Activated CD8-positive, alpha-beta memory T cell treated with anti-CD3 and anti-CD28 coated beads for 4 hours (primary cell): ENCODE measurements at regions not wholly inside any gene's neighbourhood (a gene's known extent, or its start where the extent isn't known, plus 50 kb on each side); places are given as distances from the start of the nearest gene placed in this dataset.

Experiments
- DNase-seq, 2 donors: peaks; one replicate each; pipeline ENCODE4 v3.0.0-alpha.2; 2020; ENCODE audit warnings: low read depth in 2 of 2

DNA sequence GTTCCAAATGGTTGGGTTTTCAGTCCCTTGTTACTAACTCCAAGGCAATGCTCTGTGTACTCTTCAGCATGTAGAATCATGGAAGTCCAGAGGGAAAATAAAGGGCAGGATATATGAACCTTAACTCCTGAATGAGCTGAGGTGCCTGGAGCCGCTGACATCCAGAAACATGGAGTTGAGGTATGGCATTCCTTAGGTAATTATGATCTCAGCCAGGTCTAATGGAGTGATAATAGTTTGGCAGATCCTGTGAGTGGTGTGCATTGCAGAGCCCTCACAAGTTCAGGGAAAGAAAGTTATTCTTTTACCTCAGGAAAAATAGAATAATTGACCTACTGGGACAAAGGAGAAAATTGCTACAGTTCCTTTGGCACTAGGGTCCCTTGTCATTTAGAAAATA lies 369.1 kb downstream of the ZNF608 start:
- no peak for DNase-seq

DNA sequence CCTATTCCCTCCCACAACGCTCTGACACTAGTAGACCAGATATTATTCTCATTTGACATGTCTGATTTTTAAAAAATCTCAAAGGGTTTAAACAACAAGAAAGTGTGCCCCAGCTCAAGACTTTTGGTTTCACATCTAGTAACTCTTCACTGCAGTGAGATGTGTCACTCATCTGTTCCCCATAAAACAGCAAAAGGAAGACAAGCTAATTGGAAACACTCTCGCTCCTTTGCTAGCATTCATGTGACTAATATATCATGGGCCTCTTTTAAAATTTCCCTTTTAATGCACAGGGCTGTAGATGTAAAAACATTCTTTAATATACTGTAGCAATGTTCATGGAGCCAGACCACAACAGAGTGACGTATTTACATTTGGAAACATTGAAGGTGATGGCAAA lies 372.6 kb downstream of the ZNF608 start:
- DNase-seq, result no peak

DNA sequence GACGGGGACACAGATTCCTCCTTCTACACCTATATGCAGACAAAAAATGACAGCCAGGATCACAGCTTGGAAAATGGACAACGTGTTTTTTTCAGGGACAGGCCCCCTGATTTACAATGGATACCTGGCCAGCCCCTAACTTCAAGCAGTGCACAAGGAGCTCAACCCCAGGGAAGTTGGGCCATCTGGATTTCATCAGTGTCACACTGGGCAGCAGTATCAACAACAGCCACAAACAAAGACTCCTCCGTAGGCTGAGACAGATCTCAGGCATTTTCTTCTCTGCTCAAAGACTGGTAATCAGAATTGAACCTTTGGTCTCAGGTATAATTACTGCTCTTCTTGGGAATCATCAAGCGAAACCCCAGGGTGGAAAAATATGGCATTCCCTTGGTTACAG lies 374.0 kb downstream of the ZNF608 start:
- no peak for DNase-seq

DNA sequence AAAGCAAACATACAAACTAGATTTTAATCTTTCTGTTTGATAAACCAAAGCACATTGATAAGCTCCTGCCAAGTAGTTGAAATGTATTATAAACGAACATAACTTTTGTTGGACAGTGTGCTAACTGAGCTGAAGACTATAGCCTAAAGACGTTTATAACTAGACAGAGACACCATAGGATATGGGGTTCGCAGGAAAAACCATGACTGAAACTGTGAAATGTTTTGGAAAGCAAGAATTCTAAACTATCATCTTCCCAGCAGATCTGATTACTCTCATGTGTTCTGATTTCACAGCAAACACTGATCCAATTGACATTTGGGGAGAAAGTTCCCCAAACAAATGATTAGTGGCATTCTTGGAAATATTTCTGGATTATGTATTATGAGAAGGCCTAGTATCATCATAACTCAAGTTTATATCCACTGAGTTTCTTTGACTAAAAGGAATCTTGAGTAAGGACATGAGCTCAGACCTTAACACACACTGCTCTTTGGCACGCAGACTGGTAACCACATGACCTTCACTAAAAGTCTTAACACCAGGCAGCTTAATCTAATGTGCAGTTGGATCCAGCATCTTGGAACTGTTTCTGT lies 375.2 kb downstream of the ZNF608 start:
- no peak for DNase-seq

DNA sequence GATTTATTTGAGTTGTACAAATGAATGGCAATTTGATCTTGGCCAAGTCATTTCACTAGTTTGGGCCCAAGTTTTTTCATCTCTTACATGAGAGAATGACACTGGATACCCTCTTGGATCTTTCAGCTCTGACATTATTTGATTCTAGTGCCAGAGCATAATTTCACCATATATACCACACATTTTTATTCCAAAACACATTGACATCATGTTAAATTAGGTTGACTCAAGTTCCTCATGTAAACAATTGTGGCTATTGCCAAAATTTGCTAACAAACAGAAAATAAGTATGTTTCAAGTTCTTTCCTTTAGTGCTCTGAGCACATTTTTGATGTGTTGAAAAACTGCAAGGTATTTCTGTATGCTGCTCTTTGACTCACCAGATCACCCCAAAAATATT lies 375.8 kb downstream of the ZNF608 start:
- DNase-seq, result no peak

DNA sequence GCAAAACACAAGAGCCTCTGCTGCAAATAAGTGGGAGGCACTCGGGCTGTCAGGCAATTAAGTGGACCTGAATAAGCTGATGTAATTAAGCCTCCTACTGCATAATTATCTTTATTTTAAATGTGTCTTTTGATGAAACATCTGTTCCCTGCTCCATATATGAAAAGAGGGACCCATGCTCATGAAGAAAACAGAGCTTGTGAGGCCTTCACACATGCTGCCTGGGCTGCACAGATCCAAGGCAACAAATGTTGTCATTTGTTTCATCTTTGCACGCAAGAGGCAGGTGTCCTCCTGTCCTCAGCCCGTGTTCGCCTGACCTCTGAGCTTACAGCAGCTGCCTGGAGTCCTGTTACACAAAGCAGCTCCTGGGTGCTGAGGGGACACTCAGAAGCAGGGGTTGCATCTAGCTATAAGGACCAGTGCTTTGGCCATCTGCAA lies 381.1 kb downstream of the ZNF608 start:
- no peak for DNase-seq

DNA sequence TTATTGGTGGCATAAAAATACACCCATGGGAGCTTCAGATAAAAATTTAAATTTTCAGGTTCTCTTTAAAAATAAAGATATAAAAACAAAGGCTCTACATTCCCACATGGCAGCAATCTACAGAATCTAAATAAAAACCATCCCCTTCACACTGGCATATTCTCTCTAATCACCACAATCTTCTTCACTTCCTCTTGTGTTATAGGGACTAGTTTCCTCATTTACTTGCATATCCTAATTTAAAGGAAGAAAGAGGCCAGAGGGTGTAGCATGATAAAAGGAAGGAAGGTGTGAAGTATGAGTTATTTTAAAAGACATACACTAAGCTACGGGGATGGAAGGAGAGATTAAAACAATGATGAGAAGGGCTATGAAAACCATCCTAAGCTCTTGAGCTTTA lies 390.5 kb downstream of the ZNF608 start:
- DNase-seq, result no peak

DNA sequence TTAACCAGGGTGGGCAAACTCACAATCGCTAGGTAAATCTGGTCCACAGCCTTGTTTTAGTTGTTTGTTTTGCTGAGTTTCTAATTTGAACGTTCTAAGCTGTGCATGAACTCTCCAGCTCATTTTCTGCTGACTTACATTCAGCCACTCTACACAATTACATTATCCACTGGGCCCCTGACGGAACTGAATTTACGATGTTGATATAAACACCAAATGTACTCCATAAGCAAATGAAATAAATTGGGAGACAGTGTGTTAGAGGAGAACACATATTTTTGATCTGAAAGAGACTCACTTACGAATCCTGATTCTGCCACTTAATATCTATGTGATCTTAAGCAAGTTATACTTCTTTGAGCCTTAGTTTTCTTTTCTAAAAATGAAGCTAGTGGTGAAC lies 393.4 kb downstream of the ZNF608 start:
- no peak for DNase-seq

DNA sequence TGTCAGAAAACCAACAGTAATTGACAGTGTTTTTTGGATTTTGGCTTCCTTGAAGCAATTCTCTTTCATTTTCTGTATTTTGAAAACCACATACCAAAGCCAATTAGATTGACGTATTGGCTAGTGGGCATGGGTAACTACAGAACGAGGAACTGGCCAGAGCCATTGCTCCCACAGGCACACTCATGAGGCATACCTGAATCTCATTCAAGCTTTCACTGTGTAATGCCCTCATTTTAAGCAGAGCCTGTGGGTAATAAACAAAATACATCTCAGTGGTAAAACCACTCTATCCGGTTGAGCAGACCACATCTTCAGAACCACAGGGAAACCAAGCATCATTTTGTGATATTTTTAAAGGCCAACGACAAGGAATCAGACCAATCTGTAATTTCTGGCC lies 394.1 kb downstream of the ZNF608 start:
- DNase-seq, result no peak

DNA sequence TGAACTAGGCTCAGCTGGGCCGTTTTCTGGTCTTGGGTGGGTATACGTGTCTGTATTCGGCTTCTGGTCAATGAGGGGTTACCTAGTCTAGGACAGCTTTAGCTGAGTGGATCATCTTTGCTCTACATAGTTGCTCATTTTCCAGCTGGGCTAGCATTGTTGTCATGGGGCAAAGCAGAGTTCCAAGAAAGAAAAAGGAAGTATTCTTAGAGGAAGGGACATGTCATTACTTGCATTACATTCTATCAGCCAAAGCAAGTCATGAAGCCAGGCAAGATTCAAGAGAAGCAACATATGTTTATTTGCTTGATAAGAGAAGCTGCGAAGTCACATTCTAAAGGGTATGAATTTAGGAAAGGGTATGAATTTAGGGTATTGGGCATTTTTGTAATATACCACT lies 396.5 kb downstream of the ZNF608 start:
- no peak for DNase-seq

DNA sequence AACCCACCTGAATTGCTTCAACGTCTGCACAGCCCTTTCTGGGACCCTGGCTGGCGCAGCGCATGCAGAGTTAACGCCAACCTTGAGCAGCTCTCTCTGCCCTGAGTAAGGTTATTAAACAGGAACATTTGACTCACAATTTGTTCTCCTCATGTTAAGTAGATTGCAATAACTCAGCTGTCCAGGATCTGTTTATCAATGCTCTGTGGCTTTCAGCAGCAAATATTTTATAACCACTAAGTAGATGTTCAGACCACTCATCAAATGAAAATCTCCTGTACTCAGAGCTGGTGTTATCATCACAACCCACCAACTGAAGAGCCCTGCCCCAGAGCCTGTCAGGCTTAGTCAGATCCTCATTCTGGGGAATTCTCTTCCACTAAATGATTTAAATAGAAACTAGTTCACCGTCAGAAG lies 403.0 kb downstream of the ZNF608 start:
- DNase-seq, result no peak

DNA sequence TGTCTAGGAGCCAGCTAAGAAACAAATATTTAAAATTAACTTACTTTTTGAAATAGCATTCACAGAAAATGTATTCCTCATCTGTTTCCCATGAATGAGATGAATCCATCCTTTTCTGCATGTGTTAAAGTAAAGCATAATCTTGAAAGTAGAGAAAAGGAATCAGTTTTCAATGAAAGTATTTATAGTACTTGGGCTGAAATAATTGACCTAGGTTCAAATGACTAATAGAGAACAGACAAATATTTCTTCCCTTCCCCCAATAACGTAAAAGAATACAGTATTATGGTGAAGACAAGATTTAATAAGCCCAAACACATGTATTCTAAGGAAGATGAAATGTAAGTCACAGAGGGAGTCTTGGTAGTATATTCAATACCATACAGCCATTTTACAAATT lies 403.5 kb downstream of the ZNF608 start:
- no peak for DNase-seq

DNA sequence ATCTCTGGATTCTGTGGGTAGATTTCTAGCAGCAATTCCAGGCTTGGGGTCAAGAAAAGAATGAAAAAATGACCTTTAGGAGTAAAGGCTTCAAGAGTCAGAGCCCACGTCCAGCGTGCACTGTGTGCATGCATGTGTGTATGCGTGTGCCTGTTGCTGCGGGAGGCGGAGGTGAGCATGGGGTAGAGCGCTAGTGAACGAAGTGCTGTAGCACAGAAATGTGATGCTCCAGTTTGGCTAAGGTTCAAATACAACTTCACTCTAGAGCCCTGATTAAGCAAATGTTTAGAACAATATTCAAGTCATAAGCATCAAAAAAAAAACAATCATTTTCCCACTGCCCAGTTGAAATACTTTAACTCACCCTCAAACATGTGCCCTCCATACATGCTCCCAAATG lies 403.9 kb downstream of the ZNF608 start:
- no peak for DNase-seq

DNA sequence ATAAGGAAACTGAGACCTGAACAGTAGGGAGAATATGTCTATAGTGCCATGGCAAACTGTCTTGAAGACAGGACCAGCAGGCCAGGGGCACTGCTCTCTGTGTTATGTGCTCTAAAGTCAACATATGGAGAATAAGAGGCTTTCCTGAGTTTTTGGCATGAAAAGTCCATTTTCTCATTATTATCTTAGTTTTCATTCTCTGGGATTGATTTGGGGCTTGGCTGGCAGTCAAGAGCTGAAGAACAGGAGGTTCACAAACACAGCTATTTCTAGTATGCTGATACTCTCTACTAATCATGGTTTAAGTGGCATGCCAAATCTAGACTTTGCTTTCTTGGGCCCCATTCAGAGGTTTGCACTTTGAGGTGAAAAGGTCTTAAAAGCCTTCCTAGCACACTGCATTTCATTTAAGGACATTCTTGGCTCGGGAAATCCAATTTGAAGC lies 404.4 kb downstream of the ZNF608 start:
- no peak for DNase-seq

DNA sequence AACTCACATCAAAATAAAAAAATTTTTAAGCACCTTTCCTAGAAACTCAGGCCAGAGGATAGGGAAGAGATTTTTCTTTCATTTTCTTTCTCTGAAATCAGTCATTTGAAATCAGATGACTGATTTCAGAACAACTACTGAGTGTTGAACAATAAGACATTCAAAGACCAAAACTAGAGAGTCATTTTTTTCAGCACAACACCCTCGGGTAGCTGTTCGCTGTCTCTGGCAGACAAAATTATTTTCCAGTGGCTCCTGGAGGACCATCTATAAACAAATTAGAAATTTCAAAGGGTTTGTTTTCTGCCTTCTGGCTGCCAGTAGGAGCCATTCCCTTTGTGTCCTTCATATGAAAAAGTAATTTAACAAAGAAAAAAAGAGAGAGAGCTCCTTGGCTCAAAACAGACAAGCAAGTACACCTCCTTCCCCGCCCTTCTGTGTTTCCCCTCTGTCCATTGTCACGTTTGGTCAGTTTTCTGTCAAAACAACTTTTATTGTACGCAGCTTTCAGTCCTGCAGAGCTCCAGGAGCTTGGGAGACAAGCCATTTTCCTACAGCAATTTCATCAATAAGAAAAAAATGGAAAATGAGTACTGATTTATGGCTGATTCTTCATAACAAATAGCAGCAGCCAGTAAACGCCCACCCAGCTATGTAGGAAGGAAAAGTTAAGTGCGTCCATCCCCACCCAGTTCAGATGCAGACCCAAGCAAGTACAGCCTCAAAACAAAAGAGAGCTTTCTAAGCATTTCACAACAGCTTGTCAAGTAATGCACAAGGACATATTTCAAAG lies 405.2 kb downstream of the ZNF608 start:
- no peak for DNase-seq

DNA sequence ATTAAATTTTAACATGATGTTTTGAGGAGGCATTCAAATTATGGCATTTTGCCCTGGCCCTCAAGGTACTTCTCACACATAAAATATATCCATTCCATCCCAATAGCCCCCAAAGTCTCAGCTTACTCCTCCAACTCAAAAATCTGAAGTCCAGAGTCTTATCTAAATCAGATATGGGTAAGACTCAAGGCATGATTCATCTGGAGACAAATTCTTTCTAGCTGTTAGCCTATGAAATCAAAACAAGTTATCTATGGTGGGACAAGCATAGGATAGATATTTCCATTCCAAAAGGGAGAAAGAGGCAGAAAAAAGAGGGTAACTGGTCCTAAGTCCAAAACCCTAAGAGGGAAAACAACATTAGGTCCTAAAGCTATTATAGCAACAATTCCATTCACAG lies 408.4 kb downstream of the ZNF608 start:
- DNase-seq, result no peak

DNA sequence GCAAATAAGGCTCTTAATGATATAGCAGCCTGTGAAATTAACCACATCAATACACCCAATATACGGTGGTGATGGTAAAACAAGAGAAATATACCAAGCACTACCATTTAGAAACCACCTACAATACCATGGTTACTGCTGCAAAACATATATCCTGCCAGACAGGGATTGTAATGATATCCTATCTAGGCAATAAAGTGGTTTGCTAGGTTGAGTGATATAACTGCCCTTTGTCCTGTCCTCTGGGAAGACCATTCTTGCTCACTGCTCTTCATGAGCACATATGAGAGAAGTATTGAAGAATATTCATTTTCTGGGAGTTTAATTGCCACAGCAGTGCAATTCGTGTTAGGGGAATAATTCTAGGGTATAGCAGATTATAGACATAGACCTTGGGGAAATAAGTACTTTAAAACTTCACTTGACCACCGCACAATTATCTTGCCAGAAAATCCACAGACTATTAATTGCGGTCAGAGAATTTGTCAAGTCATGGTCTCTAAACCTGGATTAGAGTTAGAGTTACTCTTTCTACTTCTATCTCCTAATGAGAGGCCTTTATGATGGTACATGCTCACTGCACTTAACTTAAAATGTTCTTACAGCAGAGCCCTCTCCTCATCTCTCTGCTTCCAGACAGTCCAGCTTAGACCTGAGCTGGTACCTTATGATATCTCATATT lies 413.0 kb downstream of the ZNF608 start:
- no peak for DNase-seq

DNA sequence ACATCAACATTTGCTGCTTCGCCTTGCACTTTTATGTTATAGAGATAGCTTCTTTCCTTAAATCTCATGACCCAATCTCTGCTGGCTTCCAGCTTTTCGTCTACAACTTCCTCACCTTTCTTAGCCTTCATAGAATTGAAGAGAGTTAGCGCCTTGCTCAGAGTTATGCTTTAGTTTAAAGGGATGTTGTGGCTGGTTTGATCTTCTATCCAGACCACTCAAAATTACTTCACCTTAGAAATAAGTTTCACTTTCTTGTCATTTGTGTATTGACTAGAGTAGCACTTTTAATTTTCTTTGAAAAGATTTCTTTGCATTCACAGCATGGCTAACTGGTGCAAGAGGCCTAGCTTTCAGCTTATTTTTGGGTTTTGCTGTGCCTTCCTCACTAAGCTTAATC lies 414.2 kb downstream of the ZNF608 start:
- no peak for DNase-seq

DNA sequence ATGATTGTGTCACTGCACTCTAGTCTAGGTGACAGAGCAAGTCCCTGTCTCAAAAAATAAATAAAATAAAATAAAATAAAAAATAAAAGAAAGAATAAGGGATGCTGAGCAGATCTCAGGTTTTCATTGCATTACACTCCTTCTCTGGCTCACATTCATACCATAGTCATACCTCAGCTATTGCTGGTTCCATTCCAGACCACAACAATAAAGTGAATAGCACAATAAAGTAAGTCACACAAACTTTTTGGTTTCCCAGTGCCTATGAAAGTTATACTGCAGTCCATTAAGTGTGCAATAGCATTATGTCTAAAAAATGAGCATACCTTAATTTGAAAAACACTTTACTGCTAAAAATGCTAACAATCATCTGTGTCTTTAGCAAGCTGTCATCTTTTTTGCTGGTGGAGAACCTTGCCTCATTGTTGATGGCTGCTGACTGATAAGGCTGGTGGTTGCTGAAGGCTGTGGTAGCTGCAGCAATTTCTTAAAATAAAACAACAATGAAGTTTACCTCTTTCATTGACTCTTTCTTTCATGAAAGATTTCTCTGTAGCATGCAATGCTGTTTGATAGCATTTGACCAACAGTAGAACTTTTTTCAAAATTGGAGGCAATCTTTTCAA lies 415.7 kb downstream of the ZNF608 start:
- DNase-seq, result no peak

DNA sequence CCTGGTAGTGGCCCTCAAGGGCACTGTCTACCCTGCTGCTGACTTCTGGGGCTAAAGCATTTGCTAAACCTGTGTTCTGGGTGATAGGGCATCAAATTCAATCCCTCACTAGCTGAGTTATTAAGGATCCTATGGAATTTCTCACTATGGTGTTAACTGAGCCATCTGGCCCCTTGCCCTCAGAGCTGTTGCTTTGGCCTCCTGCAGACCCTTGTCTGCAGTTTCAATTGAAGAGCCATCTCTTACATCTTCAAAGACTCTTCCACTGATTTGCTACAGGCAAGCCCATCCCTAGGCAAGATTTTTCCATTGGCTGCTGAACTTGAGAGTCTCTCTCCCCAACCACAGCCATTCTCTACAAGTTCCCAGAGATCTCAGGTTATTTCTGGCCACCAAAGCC lies 418.2 kb downstream of the ZNF608 start:
- no peak for DNase-seq

DNA sequence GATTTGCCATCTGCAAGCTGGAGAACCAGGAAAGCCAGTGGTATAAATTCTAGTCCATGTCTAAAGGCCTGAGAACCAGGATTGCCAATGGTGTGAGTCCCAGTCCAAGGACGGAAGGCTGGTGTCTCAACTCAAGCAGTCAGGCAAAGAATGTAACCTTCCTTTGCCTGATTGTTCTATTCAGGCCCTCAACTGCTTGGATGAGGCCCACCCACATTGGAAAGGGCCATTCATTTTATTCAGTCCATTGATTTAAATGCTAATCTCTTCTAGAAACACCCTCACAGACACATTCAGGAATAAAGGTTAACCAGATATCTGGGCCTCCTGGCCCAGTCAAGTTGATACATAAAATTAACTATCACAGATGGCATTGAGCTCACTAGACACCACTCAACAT lies 427.8 kb downstream of the ZNF608 start:
- DNase-seq, result no peak

DNA sequence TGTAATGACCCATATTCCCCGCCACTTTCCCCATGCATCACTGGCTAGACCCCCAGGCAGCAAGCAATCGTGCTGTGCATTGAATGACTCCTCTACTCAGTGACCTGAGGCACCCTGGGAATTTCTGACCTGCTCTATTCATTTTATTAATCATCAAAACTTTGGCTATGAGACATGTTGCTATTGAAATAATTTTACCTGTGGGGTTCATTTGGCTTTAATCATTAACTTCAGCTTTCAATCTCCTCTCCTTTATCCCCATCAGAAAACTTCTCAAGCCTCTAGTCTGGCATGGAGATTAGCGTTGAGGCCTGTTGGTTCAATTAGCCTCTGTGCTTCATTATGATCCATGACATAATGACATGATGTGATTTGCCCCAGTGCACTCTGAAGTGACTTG lies 429.0 kb downstream of the ZNF608 start:
- no peak for DNase-seq
